OCI-LY3 (cell line): ENCODE measurements at regions not wholly inside any gene's neighbourhood (a gene's known extent, or its start where the extent isn't known, plus 50 kb on each side); places are given as distances from the start of the nearest gene placed in this dataset.

Experiments
- H2AFZ ChIP-seq: fragments of 200-600, 300-600 bp; shearing (Covaris generic); 2 replicates; pipeline ENCODE4 v1.6.0; 2014; ENCODE audit warnings: antibody characterized with exemption, low read depth, low read length
- H3K27ac ChIP-seq: fragments of 200-600, 300-600 bp; sonication (generic); 2 replicates; pipeline ENCODE4 v1.5.1; 2014; ENCODE audit warnings: mild to moderate bottlenecking, low read length, moderate library complexity, mixed read lengths
- H3K27me3 ChIP-seq: fragments of 200-600, 300-600 bp; sonication (generic); 2 replicates; pipeline ENCODE4 v1.6.1; 2014; ENCODE audit warnings: low read depth, low read length, mixed read lengths
- H3K36me3 ChIP-seq: fragments of 200-600, 300-600 bp; sonication (generic); replicated peaks from 2 replicates; pipeline ENCODE3; 2014; ENCODE audit warnings: low read depth, low read length, mixed read lengths
- H3K4me1 ChIP-seq: fragments of 300-600, 200-600 bp; sonication (generic); 2 replicates; pipeline ENCODE4 v1.6.1; 2014; ENCODE audit warnings: low read length, mixed read lengths
- H3K4me2 ChIP-seq: fragments of 200-600, 300-600 bp; sonication (generic); 2 replicates; pipeline ENCODE4 v1.6.1; 2014; ENCODE audit warnings: low read length, mixed read lengths
- H3K4me3 ChIP-seq: fragments of 300-600, 200-600 bp; sonication (generic); 2 replicates; pipeline ENCODE4 v1.5.1; 2014; ENCODE audit warnings: antibody characterized with exemption, mild to moderate bottlenecking, low read length, moderate library complexity
- H3K79me2 ChIP-seq: fragments of 300-600, 200-600 bp; shearing (Covaris generic); 2 replicates; pipeline ENCODE4 v1.6.1; 2014; ENCODE audit warnings: mild to moderate bottlenecking, low read length, mixed read lengths
- H3K9ac ChIP-seq: fragments of 300-600, 200-600 bp; shearing (Covaris generic); 2 replicates; pipeline ENCODE4 v1.6.0; 2014; ENCODE audit warnings: mild to moderate bottlenecking, low read length, moderate library complexity
- H3K9me3 ChIP-seq: fragments of 200-600, 300-600 bp; shearing (Covaris generic); 2 replicates; pipeline ENCODE4 v1.6.1; 2014; ENCODE audit warnings: low read length, mixed read lengths; ENCODE audit not compliant: insufficient read depth
- H4K20me1 ChIP-seq: fragments of 200-600, 300-600 bp; sonication (generic); 2 replicates; pipeline ENCODE4 v1.6.1; 2016; ENCODE audit warnings: low read length, mixed read lengths; ENCODE audit not compliant: insufficient read depth
- CTCF ChIP-seq: fragments of 200-600, 300-600 bp; sonication (generic); IDR thresholded peaks from 2 replicates; pipeline ENCODE4 v1.5.1; 2014; ENCODE audit warnings: antibody characterized with exemption, low read length, low read depth
- EZH2phosphoT487 ChIP-seq: fragments of 200-600 bp; shearing (Covaris generic); IDR thresholded peaks from 2 replicates; pipeline ENCODE4 v1.6.1; 2018; ENCODE audit warnings: antibody characterized with exemption, mixed run types, low read depth

GRCh38 chr21:29240136-29240535 lies 58.6 kb upstream of the BACH1 start:
- H3K4me2 ChIP-seq = no peak overlapping the region

GRCh38 chr21:29242201-29242600 lies 56.5 kb upstream of the BACH1 start:
- no peaks in the 10 kb centered on the region for H3K9me3 ChIP-seq
- H3K27ac ChIP-seq = no peak overlapping the region
- no peaks in the 10 kb centered on the region for H3K27me3 ChIP-seq
- H3K36me3 ChIP-seq = peaks cover 11% of the 10 kb centered on the region
- no peaks in the 10 kb centered on the region for H4K20me1 ChIP-seq
- peaks cover 32% of the 10 kb centered on the region for H3K4me1 ChIP-seq
- no peak overlapping the region for H3K4me2 ChIP-seq
- no peak overlapping the region for H2AFZ ChIP-seq
- no peak overlapping the region for H3K9ac ChIP-seq
- no peak overlapping the region for H3K4me3 ChIP-seq
- H3K79me2 ChIP-seq = peaks cover 13% of the 10 kb centered on the region
- TF ChIP-seq CTCF (no peak), EZH2phosphoT487 (no peak)

More at GRCh38 chr21:29240136-29240535, 58.6 kb upstream of the BACH1 start:
- Histone ChIP-seq H3K9me3 (no peaks in the 10 kb centered on the region), H3K4me3 (no peak overlapping the region), H3K27ac (no peak overlapping the region), H3K4me1 (peaks cover 45% of the 10 kb centered on the region), H3K36me3 (peaks cover 10% of the 10 kb centered on the region), H4K20me1 (no peaks in the 10 kb centered on the region), H3K27me3 (no peaks in the 10 kb centered on the region), H3K79me2 (peaks cover 21% of the 10 kb centered on the region), H3K9ac (no peak overlapping the region), H2AFZ (no peak overlapping the region)
- TF ChIP-seq CTCF = no peak
- TF ChIP-seq EZH2phosphoT487 = no peak

GRCh38 chr21:29243188-29243587 lies 55.5 kb upstream of the BACH1 start:
- H4K20me1 ChIP-seq = no peaks in the 10 kb centered on the region
- no peaks in the 10 kb centered on the region for H3K9me3 ChIP-seq
- no peak for TF ChIP-seq CTCF
- no peak for TF ChIP-seq EZH2phosphoT487
- no peak overlapping the region for H3K4me2 ChIP-seq
- H3K27me3 ChIP-seq = no peaks in the 10 kb centered on the region
- H3K27ac ChIP-seq = no peak overlapping the region
- peaks cover 30% of the 10 kb centered on the region for H3K4me1 ChIP-seq
- peaks cover 6% of the 10 kb centered on the region for H3K79me2 ChIP-seq
- H3K9ac ChIP-seq = no peak overlapping the region
- no peak overlapping the region for H2AFZ ChIP-seq
- no peak overlapping the region for H3K4me3 ChIP-seq
- H3K36me3 ChIP-seq = peaks cover 13% of the 10 kb centered on the region

- Histone ChIP-seq H2AFZ (peak overlapping the region; percentile 44; the same call in 1 of the 2 replicates), H3K9me3 (no peaks in the 10 kb centered on the region), H3K36me3 (peaks cover 21% of the 10 kb centered on the region), H4K20me1 (no peaks in the 10 kb centered on the region), H3K4me1 (peaks cover 27% of the 10 kb centered on the region), H3K79me2 (no peaks in the 10 kb centered on the region; the same call in 1 of the 2 replicates), H3K4me3 (no peak overlapping the region), H3K4me2 (peak overlapping the region; percentile 20; the same call in 1 of the 2 replicates), H3K9ac (no peak overlapping the region), H3K27ac (peak overlapping the region; percentile 18; the same call in 1 of the 2 replicates), H3K27me3 (no peaks in the 10 kb centered on the region)
- TF ChIP-seq CTCF (no peak), EZH2phosphoT487 (no peak)
Measured at GRCh38 chr21:29245104-29245643, 53.5 kb upstream of the BACH1 start.
